ENCODE measurements at regions not wholly inside any gene's neighbourhood (a gene's known extent, or its start where the extent isn't known, plus 50 kb on each side); places are given as distances from the start of the nearest gene placed in this dataset.

GRCh38 chr5:112573441-112573840, 154.4 kb upstream of the EPB41L4A start:
- DNase-seq (ENCODE audit: low spot score), result no peak
- intact Hi-C loops (cut with DNase I), result no loop called here
- Histone ChIP-seq H3K36me3 (no peaks in the 10 kb centered on the region), H3K4me1 (replicated peaks) (no peaks in the 10 kb centered on the region), H3K4me3 (no peak overlapping the region), H3K27me3 (replicated peaks; ENCODE audit: insufficient read depth) (peaks cover 2% of the 10 kb centered on the region), H3K27ac (no peak overlapping the region), H3K9me3 (no peaks in the 10 kb centered on the region)
- TF ChIP-seq POLR2AphosphoS5 (IDR thresholded peaks at IDR 0.05), result no peak
- TF ChIP-seq, protein P1, sequence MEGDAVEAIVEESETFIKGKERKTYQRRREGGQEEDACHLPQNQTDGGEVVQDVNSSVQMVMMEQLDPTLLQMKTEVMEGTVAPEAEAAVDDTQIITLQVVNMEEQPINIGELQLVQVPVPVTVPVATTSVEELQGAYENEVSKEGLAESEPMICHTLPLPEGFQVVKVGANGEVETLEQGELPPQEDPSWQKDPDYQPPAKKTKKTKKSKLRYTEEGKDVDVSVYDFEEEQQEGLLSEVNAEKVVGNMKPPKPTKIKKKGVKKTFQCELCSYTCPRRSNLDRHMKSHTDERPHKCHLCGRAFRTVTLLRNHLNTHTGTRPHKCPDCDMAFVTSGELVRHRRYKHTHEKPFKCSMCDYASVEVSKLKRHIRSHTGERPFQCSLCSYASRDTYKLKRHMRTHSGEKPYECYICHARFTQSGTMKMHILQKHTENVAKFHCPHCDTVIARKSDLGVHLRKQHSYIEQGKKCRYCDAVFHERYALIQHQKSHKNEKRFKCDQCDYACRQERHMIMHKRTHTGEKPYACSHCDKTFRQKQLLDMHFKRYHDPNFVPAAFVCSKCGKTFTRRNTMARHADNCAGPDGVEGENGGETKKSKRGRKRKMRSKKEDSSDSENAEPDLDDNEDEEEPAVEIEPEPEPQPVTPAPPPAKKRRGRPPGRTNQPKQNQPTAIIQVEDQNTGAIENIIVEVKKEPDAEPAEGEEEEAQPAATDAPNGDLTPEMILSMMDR (IDR thresholded peaks at IDR 0.05), result no peak
- TF ChIP-seq POLR2A (IDR thresholded peaks at IDR 0.05), result no peak
- WGBS, result 96% methylated on average over 3 of the region's 3 CpGs

DNA sequence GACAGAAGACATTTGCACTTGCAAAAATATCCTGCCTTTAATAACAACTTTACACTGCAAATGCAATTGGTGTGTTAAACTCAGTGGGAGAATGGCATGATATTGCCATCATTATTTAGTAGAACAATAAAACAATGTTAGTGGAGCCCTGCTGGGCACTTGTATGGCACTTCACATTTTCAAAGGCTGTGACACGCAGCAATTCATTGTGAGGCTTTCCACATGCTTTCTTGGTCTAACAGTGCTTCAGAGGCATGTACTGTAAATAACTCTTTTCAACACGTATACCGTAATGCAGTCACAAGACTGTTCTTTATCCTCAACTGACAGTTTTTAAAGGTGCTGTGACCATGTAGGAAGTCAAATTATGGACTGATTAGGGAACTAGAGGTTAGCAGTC, 155.5 kb upstream of the EPB41L4A start:
- H3K36me3 ChIP-seq, result no peaks in the 10 kb centered on the region
- no peak for TF ChIP-seq POLR2AphosphoS5 (IDR thresholded peaks at IDR 0.05)
- TF ChIP-seq, protein P1 (IDR thresholded peaks at IDR 0.05), result no peak
- TF ChIP-seq POLR2A (IDR thresholded peaks at IDR 0.05), result no peak
- H3K4me3 ChIP-seq, result no peak overlapping the region
- intact Hi-C loops (cut with DNase I), result no loop called here
- 63% methylated on average over 3 of the region's 3 CpGs for whole genome bisulfite sequencing
- DNase-seq (ENCODE audit: low spot score), result no peak
- H3K27me3 ChIP-seq (replicated peaks; ENCODE audit: insufficient read depth), result peaks cover 2% of the 10 kb centered on the region
- H3K4me1 ChIP-seq (replicated peaks), result no peaks in the 10 kb centered on the region
- no peak overlapping the region for H3K27ac ChIP-seq
- no peaks in the 10 kb centered on the region for H3K9me3 ChIP-seq

GRCh38 chr5:112576298-112576925, 157.3 kb upstream of the EPB41L4A start:
- intact Hi-C loops (cut with DNase I), result no loop called here
- H3K4me3 ChIP-seq, result no peak overlapping the region
- TF ChIP-seq POLR2AphosphoS5 (IDR thresholded peaks at IDR 0.05) (no peak), POLR2A (IDR thresholded peaks at IDR 0.05) (no peak)
- TF ChIP-seq, protein P1 (IDR thresholded peaks at IDR 0.05), result no peak
- no peak overlapping the region for H3K27ac ChIP-seq
- no peaks in the 10 kb centered on the region for H3K27me3 ChIP-seq (replicated peaks; ENCODE audit: insufficient read depth)
- no peaks in the 10 kb centered on the region for H3K36me3 ChIP-seq
- H3K4me1 ChIP-seq (replicated peaks), result no peaks in the 10 kb centered on the region
- H3K9me3 ChIP-seq, result no peaks in the 10 kb centered on the region
- no peak for DNase-seq (ENCODE audit: low spot score)
- WGBS, result 38% methylated on average over 3 of the region's 3 CpGs

DNA sequence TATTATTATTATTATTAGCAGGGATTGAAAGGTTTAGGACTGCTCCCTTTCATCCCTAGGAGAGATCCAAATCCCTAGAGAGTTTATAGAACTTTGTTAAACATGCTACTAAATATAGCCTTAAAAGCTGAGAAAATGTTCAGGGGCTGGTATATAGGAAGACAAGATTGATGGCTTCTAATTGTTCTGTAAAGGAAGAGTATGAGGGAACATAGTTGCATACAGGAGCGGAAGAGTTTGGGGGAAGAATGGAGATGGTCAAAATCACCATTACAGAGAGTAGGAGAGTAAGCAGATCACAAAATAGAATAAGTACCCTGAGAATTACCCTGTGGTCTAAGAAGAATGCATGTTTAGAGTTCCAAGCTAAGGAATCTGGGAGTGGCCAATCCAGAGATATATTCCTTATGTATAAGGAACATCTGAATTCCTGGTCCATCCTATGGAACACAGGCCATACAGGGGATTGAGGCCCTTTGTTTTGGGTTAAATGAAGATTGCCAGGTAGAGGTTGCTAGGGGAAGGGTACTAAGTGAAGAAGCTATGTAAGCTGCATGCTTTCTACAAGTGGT, 158.0 kb upstream of the APC start:
- Histone ChIP-seq H3K27ac (no peak overlapping the region), H3K27me3 (replicated peaks; ENCODE audit: insufficient read depth) (no peaks in the 10 kb centered on the region), H3K4me1 (replicated peaks) (no peaks in the 10 kb centered on the region), H3K9me3 (no peaks in the 10 kb centered on the region), H3K4me3 (no peak overlapping the region), H3K36me3 (no peaks in the 10 kb centered on the region)
- TF ChIP-seq POLR2AphosphoS5 (IDR thresholded peaks at IDR 0.05) (no peak), POLR2A (IDR thresholded peaks at IDR 0.05) (no peak)
- TF ChIP-seq, protein P1 (IDR thresholded peaks at IDR 0.05), result no peak
- intact Hi-C loops (cut with DNase I), result no loop called here
- DNase-seq (ENCODE audit: low spot score), result no peak
- WGBS, result 96% methylated on average over 1 of the region's 1 CpG

GRCh38 chr5:112581811-112582320, 155.8 kb upstream of the APC start:
- DNase-seq (ENCODE audit: low spot score), result no peak
- TF ChIP-seq POLR2A (IDR thresholded peaks at IDR 0.05) (no peak), POLR2AphosphoS5 (IDR thresholded peaks at IDR 0.05) (no peak)
- TF ChIP-seq, protein P1 (IDR thresholded peaks at IDR 0.05), result no peak
- Histone ChIP-seq H3K4me3 (no peak overlapping the region), H3K9me3 (no peaks in the 10 kb centered on the region), H3K27ac (no peak overlapping the region), H3K36me3 (no peaks in the 10 kb centered on the region), H3K27me3 (replicated peaks; ENCODE audit: insufficient read depth) (no peaks in the 10 kb centered on the region), H3K4me1 (replicated peaks) (no peaks in the 10 kb centered on the region)
- intact Hi-C loops (cut with DNase I), result no loop called here
- WGBS, result 56% methylated on average over 9 of the region's 9 CpGs

Data from prostate gland (tissue), 2 donors.